Neuronal stem cell (in vitro differentiated cells): ENCODE measurements at regions not wholly inside any gene's neighbourhood (a gene's known extent, or its start where the extent isn't known, plus 50 kb on each side); places are given as distances from the start of the nearest gene placed in this dataset.

Experiments
- DNase-seq: peaks from one replicate; pipeline ENCODE4 v3.0.0-alpha.2; 2013; ENCODE audit warnings: low spot score
- H2AFZ ChIP-seq: one replicate; pipeline ENCODE4 v1.6.1; 2013; ENCODE audit warnings: mild to moderate bottlenecking, low read length, inconsistent platforms
- H2AK5ac ChIP-seq: 2 replicates; pipeline ENCODE4 v1.6.1; 2013; ENCODE audit warnings: low read depth, mild to moderate bottlenecking, inconsistent platforms, low read length, moderate library complexity, mixed read lengths
- H2BK120ac ChIP-seq: 2 replicates; pipeline ENCODE4 v1.6.1; 2013; ENCODE audit warnings: low read depth, mild to moderate bottlenecking, inconsistent platforms, low read length, moderate library complexity, mixed read lengths
- H2BK12ac ChIP-seq: one replicate; pipeline ENCODE4 v1.6.1; 2013; ENCODE audit warnings: low read length, inconsistent platforms
- H2BK15ac ChIP-seq: 2 replicates; pipeline ENCODE4 v1.6.1; 2013; ENCODE audit warnings: mild to moderate bottlenecking, low read length, inconsistent platforms, mixed read lengths
- H2BK5ac ChIP-seq: one replicate; pipeline ENCODE4 v1.6.1; 2013; ENCODE audit warnings: inconsistent platforms, mild to moderate bottlenecking, low read length, moderate library complexity
- H3K14ac ChIP-seq: one replicate; pipeline ENCODE4 v1.6.1; 2013; ENCODE audit warnings: low read length, inconsistent platforms
- H3K18ac ChIP-seq: 2 replicates; pipeline ENCODE4 v1.6.1; 2013; ENCODE audit warnings: low read length, inconsistent platforms
- H3K23ac ChIP-seq: 2 replicates; pipeline ENCODE4 v1.6.1; 2013; ENCODE audit warnings: low read depth, mild to moderate bottlenecking, mixed read lengths, low read length, inconsistent platforms; ENCODE audit not compliant: poor library complexity
- H3K27ac ChIP-seq: replicated peaks from 3 replicates; pipeline ENCODE4 v1.5.1; 2013; ENCODE audit warnings: low read length, inconsistent platforms
- H3K27me3 ChIP-seq, 3 experiments: 2 replicates each; pipeline ENCODE4 v1.6.1; 2013; ENCODE audit warnings: low read length in 3 of 3, mild to moderate bottlenecking in 2 of 3, inconsistent platforms in 1 of 3, low read depth in 1 of 3, mixed read lengths in 1 of 3, moderate library complexity in 1 of 3; ENCODE audit not compliant: control insufficient read depth in 3 of 3, insufficient read depth in 3 of 3
- H3K36me3 ChIP-seq, 2 donors: replicated peaks in 1 of 2; 2 replicates each; pipeline ENCODE4 v1.6.1; 2013; ENCODE audit warnings: low read length in 2 of 2; ENCODE audit not compliant: control insufficient read depth in 2 of 2, insufficient read depth in 2 of 2
- H3K4ac ChIP-seq: 2 replicates; pipeline ENCODE4 v1.6.1; 2013; ENCODE audit warnings: inconsistent platforms, mild to moderate bottlenecking, low read length, moderate library complexity
- H3K4me1 ChIP-seq, 2 donors: 1 replicate in 1 of 2; 2 replicates in 1 of 2; pipeline ENCODE4 v1.6.1; 2013; ENCODE audit warnings: low read length in 2 of 2, low read depth in 1 of 2; ENCODE audit not compliant: control insufficient read depth in 2 of 2, insufficient read depth in 1 of 2
- H3K4me2 ChIP-seq: one replicate; pipeline ENCODE4 v1.6.1; 2013; ENCODE audit warnings: mild to moderate bottlenecking, low read length, inconsistent platforms; ENCODE audit not compliant: insufficient read depth, poor library complexity, severe bottlenecking
- H3K4me3 ChIP-seq, 2 donors: 2 replicates each; pipeline ENCODE4 v1.5.1; 2013; ENCODE audit warnings: low read length in 2 of 2, mild to moderate bottlenecking in 2 of 2, inconsistent platforms in 1 of 2, moderate library complexity in 1 of 2
- H3K79me1 ChIP-seq: one replicate; pipeline ENCODE4 v1.6.1; 2013; ENCODE audit warnings: low read depth, mild to moderate bottlenecking, inconsistent platforms, low read length, moderate library complexity
- H3K9ac ChIP-seq: one replicate; pipeline ENCODE4 v1.6.1; 2013; ENCODE audit warnings: mild to moderate bottlenecking, low read depth, low read length, inconsistent platforms; ENCODE audit not compliant: poor library complexity
- H3K9me3 ChIP-seq, 2 donors: replicated peaks in 1 of 2; 2 replicates each; pipeline versions ENCODE3 to v1.6.1; 2013; ENCODE audit warnings: low read length in 2 of 2, mild to moderate bottlenecking in 2 of 2, inconsistent platforms in 1 of 2, low read depth in 1 of 2, mixed read lengths in 1 of 2, moderate library complexity in 1 of 2; ENCODE audit not compliant: control insufficient read depth in 2 of 2, insufficient read depth in 1 of 2
- H4K8ac ChIP-seq: one replicate; pipeline ENCODE4 v1.6.1; 2013; ENCODE audit warnings: low read depth, mild to moderate bottlenecking, inconsistent platforms, low read length, moderate library complexity
- H4K91ac ChIP-seq: one replicate; pipeline ENCODE4 v1.6.1; 2013; ENCODE audit warnings: low read length, low read depth, mild to moderate bottlenecking, inconsistent platforms; ENCODE audit not compliant: poor library complexity
- WGBS, 2 donors: extraction: QIAGEN DNeasy Blood & Tissue Kit; methylation state at CpG; one replicate each; pipeline ENCODE4 v1.1.7; 2013; ENCODE audit warnings: missing lambda C conversion rate in 2 of 2, mixed read lengths in 1 of 2; ENCODE audit not compliant: insufficient read length in 2 of 2, insufficient replicate concordance in 1 of 2; ENCODE audit errors: extremely low coverage in 2 of 2; 5-methylcytosine and 5-hydroxymethylcytosine counted together

DNA sequence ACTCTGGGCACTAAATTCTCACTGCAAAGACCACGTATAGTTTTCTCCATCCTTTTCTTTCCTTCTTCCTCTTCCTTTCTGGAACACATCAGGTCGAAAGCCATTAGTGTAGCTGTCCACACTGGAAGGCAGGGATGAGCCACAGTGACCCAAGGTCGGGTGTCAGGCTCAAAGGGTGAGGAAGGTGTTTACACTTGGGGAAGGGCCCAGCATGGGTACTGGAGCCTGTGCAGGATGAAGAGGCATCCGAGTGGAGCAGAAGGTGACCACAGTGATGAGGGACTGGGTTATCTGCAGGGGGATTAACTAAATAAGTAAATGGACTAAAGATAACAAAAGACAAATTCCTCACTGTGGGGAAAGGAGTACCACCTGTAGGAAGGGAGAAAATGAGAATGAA, 164.0 kb downstream of the SOX9 start:
- Histone ChIP-seq H3K4ac (no peak overlapping the region), H3K4me1 (no peaks in the 10 kb centered on the region), H3K36me3 (no peaks in the 10 kb centered on the region), H2BK5ac (no peak overlapping the region), H3K79me1 (no peaks in the 10 kb centered on the region), H2BK120ac (no peak overlapping the region), H2AK5ac (no peak overlapping the region), H3K27ac (no peak overlapping the region), H2AFZ (no peak overlapping the region), H2BK15ac (no peak overlapping the region), H3K9ac (no peak overlapping the region), H4K91ac (no peak overlapping the region), H3K14ac (no peak overlapping the region), H2BK12ac (no peak overlapping the region), H3K18ac (no peak overlapping the region), H3K9me3 (no peaks in the 10 kb centered on the region), H3K27me3 (no peaks in the 10 kb centered on the region), H3K23ac (no peak overlapping the region), H4K8ac (no peak overlapping the region), H3K4me2 (no peak overlapping the region), H3K4me3 (no peak overlapping the region)
- DNase-seq, result no peak
- WGBS, 2 donors, result no CpG with 5 or more reads among the region's 4 CpGs

- H4K91ac ChIP-seq, result no peak overlapping the region
- H2AFZ ChIP-seq, result no peak overlapping the region
- no peak overlapping the region for H2BK5ac ChIP-seq
- H2BK120ac ChIP-seq, result no peak overlapping the region
- WGBS, 2 donors, result no CpG with 5 or more reads among the region's 4 CpGs
- H2AK5ac ChIP-seq, result no peak overlapping the region
- DNase-seq, result no peak
- no peak overlapping the region for H2BK12ac ChIP-seq
- peaks cover 0 to 2% of the 10 kb centered on the region in 2 donors for H3K4me1 ChIP-seq
- no peak overlapping the region for H3K4me2 ChIP-seq
- H3K18ac ChIP-seq, result no peak overlapping the region
- no peak overlapping the region for H2BK15ac ChIP-seq
- H3K23ac ChIP-seq, result no peak overlapping the region
- no peak overlapping the region for H4K8ac ChIP-seq
- no peaks in the 10 kb centered on the region for H3K36me3 ChIP-seq
- H3K9ac ChIP-seq, result no peak overlapping the region
- H3K9me3 ChIP-seq, result no peaks in the 10 kb centered on the region
- H3K4me3 ChIP-seq, result no peak overlapping the region
- no peak overlapping the region for H3K27ac ChIP-seq
- H3K27me3 ChIP-seq, result no peaks in the 10 kb centered on the region
- H3K79me1 ChIP-seq, result no peaks in the 10 kb centered on the region
- H3K4ac ChIP-seq, result no peak overlapping the region
- no peak overlapping the region for H3K14ac ChIP-seq
Measured at GRCh38 chr17:72287586-72287985, 166.8 kb downstream of the SOX9 start.

DNA sequence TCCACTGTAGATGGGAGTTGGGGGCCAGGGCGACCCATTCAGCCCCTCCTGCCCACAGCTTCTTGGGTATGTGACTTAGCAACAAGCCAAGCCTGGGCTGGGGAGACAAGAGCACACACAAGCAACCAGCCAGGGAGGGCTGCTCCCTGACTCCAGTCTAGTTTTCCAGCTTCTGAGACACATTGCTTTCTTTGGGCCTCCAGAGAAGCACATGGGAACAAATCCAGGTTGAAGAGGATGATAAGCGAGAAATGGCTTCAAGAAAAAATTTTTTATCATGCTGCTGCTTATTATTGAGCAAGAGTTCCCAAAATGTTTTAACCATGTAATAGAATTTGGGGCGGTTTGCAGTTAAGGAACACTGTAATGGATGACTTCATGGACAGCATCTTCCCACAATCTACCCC, 173.7 kb downstream of the SOX9 start:
- H3K9ac ChIP-seq, result no peak overlapping the region
- no peak overlapping the region for H2AFZ ChIP-seq
- H3K27me3 ChIP-seq, result peaks cover 0 to 15% (median 0%) of the 10 kb centered on the region in 3 experiments
- no peak overlapping the region for H3K14ac ChIP-seq
- no peak overlapping the region for H2BK12ac ChIP-seq
- peaks cover under 1 to 2% of the 10 kb centered on the region in 2 donors for H3K4me1 ChIP-seq
- no CpG with 5 or more reads among the region's 3 CpGs for WGBS, 2 donors
- H4K91ac ChIP-seq, result no peak overlapping the region
- H3K18ac ChIP-seq, result no peak overlapping the region
- H2AK5ac ChIP-seq, result no peak overlapping the region
- no peaks in the 10 kb centered on the region for H3K79me1 ChIP-seq
- no peak overlapping the region for H3K4ac ChIP-seq
- no peak for DNase-seq
- H2BK15ac ChIP-seq, result no peak overlapping the region
- no peaks in the 10 kb centered on the region for H3K36me3 ChIP-seq
- no peak overlapping the region for H3K27ac ChIP-seq
- no peak overlapping the region for H2BK120ac ChIP-seq
- H3K4me2 ChIP-seq, result no peak overlapping the region
- H4K8ac ChIP-seq, result no peak overlapping the region
- no peaks in the 10 kb centered on the region for H3K9me3 ChIP-seq
- no peak overlapping the region for H3K23ac ChIP-seq
- H2BK5ac ChIP-seq, result no peak overlapping the region
- H3K4me3 ChIP-seq, result no peak overlapping the region

DNA sequence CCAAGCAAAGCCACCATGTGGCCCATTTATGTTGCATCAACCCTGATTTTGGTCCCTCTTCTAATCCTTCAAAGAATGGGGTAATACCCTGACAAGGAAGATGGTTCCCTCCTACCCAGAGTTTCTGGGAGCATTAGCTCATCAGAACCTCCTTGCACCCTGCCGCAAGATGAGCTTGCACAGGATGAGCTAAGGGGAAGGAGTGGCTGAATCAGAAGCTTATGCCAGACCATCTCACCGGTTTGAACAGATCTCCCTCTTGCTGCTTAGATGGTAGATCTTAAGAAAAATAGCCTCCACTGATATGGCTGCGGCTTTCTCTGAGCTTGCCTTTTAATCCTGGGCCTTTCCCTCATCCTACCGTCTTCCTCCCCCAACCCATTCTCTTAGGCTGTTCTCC, 175.1 kb downstream of the SOX9 start:
- Histone ChIP-seq H3K27ac (no peak overlapping the region), H3K4me3 (no peak overlapping the region), H2AK5ac (no peak overlapping the region), H3K14ac (no peak overlapping the region), H3K9me3 (no peaks in the 10 kb centered on the region), H3K79me1 (no peaks in the 10 kb centered on the region), H2BK15ac (no peak overlapping the region), H3K27me3 (peaks cover 0 to 15% (median 0%) of the 10 kb centered on the region in 3 experiments), H2BK120ac (no peak overlapping the region), H3K23ac (no peak overlapping the region), H2AFZ (no peak overlapping the region), H4K8ac (no peak overlapping the region), H3K4ac (no peak overlapping the region), H2BK5ac (no peak overlapping the region), H4K91ac (no peak overlapping the region), H3K36me3 (no peaks in the 10 kb centered on the region), H3K9ac (no peak overlapping the region), H2BK12ac (no peak overlapping the region), H3K4me2 (no peak overlapping the region), H3K18ac (no peak overlapping the region), H3K4me1 (peaks cover 0 to 2% of the 10 kb centered on the region in 2 donors)
- no peak for DNase-seq
- no CpG with 5 or more reads among the region's 4 CpGs for WGBS, 2 donors
